ENCODE measurements at regions not wholly inside any gene's neighbourhood (a gene's known extent, or its start where the extent isn't known, plus 50 kb on each side); places are given as distances from the start of the nearest gene placed in this dataset.

GRCh38 chr18:78822171-78822948, 157.3 kb upstream of the SALL3 start:
- TF ChIP-seq CREB5 (CRISPR knock-in tag; IDR thresholded peaks at IDR 0.05; ENCODE audit: low read depth) (no peak), ZFP30 (CRISPR knock-in tag; IDR thresholded peaks at IDR 0.05) (no peak), TOX (CRISPR knock-in tag; IDR thresholded peaks at IDR 0.05; ENCODE audit: borderline replicate concordance) (no peak), PATZ1 (CRISPR knock-in tag; IDR thresholded peaks at IDR 0.05; ENCODE audit: borderline replicate concordance) (no peak), POU6F1 (CRISPR knock-in tag; IDR thresholded peaks at IDR 0.05; ENCODE audit: borderline replicate concordance, low read depth) (no peak), ZFP3 (CRISPR knock-in tag; IDR thresholded peaks at IDR 0.05) (no peak)
